HG02840 (cell line): ENCODE measurements at regions not wholly inside any gene's neighbourhood (a gene's known extent, or its start where the extent isn't known, plus 50 kb on each side); places are given as distances from the start of the nearest gene placed in this dataset.

Source experiments
- ATAC-seq: cut with Tn5 transposase; IDR thresholded peaks from one replicate; pipeline ENCODE4 v1.9.1; 2021; ENCODE audit warnings: mild to moderate bottlenecking, moderate library complexity, moderate number of reproducible peaks; ENCODE audit not compliant: unreplicated experiment, low FRiP score

DNA sequence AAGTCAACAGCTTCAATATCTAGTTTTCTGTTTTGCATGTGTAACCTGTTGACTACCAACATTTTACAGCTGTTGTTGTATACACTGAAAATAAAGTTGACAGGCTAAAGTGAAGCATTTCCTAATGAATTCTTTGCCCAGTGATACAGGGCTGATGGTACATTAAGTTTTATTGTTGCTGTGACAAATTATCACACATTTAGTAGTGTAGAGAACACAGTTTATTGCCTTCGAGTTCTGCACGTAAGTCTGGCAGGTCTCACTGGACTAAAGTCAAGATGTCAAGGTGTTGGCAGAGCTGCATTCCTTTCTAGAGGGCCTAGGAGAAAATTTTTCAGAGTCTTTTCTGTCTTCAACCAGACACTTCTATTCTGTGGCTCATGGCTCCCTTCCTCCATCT, 184.2 kb downstream of the SLITRK6 start:
- ATAC-seq = no peak

DNA sequence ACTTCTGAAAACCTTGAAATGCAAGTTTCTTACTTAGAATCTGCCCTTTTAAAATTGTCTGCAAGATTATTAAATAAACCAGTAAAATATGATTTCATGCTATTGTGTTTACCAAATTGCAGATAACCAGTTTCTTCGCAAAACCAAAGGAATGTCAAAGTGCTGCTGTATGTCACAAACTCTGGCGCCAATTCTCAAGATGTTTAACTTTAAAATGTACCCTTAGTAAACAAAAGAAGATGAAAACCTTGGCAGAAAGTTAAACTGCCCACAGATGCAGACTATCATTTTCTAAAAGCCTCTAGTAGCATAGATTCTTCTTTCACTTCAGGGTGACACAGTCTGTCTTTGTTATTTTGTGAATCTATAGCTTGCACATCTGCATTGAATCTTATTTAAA, 189.2 kb downstream of the SLITRK6 start:
- no peak for ATAC-seq

DNA sequence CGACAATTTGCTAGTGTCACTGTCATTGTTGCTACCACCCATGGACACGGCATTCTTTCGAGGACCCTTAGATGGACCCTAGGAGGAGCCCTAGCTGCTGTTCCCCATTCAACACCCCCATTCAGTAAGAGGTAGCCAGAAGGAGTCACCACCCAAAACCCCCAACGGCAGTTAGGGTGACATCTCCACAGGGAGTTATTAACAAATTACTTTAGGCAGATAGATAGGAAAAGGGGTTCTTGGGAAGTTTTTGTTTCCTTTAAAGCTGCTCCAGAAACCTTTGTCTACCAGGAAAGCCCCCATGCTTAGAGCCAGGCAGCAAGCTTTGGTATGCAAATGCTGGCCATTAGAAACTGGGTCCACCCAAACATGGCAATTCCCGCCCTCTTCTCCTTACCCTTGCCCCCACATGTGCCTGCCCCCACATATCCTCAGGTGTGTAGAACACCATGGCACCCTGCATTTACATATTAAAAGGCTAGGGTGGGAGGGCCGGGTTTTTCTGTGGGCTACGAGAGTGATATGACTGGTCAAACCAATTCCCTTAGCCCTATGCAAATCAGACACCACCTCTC, 190.9 kb downstream of the SLITRK6 start:
- ATAC-seq = no peak

DNA sequence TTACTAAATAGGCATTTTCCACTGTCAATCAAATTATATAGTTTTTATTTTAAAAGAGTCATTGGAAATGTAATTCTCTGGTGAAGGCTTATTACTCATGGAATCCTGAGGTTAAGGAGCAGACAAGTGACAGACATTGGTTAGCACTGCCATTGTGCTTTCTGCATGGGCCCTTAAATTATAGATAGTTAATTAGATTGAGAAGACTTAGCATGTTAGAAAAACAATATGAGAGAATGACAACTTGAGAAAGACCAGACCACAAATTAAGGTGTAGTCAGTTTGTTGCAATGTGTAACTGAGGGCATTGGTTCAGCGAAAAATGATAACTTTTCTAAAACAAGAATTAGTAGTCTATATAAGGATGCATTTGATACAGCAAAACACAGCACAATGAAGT, 195.5 kb downstream of the SLITRK6 start:
- ATAC-seq = no peak

DNA sequence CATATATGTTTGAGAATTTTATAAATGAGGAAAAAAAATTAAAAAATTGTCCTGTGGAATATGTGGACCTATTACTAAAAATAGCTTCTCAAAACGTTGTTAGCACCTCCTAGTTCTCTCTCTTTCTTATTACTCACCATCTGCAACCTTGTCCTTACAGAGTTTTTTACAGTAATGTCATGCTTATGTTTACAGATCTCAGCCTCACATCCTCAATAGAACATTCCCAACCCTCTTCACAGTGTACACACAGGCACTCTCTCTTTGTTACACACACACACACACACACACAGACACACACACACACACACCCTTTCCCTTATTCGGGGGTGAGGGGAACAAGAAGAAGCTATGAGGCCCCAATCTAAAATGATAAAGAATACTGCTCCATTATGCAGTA, 197.7 kb downstream of the SLITRK6 start:
- no peak for ATAC-seq

DNA sequence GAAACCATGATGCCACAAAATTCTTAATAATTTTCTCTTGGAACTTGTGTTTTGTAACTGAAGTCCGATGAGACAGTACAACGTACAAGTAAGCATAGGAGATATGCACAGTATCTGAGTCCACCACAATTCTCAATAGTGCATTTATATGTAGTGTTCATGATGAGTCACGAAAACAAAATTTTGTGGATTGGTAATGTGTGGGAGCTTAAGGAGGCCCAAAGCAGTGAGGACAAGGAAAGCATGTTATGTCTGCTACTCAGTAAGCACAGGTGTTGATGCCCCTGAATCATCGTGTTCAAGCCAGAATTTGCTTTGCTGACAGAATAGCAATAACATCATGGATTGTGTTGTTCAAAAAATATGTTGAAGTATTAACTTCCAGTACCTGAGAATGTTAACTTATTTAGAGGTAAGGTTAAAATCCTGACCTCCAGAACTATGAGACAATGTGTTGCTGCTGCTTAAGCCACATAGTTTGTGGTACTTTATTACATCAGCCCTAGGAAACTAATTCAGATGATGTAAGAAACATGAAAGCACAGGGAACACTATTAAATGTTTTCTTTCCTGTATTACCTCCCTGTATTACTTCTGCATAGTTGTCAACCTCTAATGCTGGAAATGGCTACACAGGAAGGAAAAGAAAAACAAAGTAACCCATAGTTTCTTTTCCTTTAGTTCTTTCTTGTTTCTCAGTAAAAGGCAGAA, 201.3 kb downstream of the SLITRK6 start:
- ATAC-seq = no peak

DNA sequence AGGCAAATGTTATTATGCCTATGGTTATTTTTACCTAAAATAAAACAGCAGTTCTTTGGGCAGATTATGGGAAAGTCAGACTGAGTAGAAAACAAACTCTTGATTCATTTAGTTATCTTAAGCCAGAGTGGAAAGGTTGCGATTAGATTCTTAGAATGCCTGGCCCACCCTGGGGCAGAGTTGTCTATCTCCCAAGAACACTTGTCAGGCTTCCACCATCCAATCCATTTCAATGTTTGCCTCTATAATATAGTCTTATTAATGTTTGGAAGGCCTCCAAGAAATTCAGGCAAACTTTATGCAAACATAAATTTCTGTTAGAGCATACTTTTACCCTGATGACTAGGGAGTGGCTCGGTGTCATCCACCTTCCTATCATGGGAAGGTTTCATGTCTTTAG, 207.0 kb downstream of the SLITRK6 start:
- ATAC-seq = no peak

DNA sequence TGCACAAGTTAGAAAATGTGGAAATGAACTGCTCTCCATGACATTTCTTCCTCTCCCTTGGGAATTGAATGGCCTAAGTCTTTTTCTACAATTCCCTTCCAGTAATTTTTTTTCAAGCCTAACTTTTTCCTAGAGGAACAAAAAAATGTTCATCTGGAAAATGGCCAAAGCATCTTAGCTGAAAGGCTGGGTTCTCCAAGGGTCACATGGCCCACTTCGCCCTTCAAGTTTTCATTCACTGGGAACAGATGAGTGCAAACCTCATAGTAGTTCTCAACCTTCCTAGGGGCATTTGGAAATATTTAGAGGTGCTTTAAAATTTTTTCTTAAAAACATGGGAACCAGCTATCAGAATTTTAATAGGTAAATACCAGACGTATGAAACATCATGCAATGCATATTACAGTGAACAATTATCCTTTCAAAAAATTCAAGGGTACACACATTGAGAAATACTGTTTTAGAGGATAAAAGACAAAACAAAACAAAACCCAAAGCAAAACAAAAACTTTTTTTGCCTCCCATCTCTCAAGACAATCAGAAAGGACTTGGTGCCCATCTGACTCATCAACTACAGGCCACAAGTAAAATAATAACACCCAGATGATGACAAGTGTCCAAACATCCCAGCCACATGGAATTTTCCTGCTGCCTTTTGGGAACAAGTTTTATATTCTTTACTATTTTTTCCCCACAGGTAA, 208.8 kb downstream of the SLITRK6 start:
- ATAC-seq = no peak

DNA sequence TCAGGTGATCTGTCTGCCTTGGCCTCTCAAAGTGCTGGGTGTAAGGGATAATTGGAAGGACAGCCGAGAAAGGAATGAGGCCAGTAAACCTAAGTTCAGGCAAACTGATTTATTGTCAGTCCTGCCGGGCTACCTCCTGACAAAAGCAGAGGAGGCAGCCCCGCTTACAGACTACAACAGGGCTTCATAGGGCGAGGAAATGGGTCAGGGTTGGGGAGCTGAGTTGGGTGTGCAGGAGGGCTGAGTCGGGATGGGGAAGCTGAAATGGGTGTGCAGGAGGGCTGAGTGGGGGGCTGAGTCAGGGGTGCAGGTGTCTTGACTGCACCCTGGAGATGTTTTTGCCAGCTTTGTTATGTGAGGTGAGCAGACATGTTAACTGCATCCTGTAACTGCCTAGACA, 210.2 kb downstream of the SLITRK6 start:
- no peak for ATAC-seq

DNA sequence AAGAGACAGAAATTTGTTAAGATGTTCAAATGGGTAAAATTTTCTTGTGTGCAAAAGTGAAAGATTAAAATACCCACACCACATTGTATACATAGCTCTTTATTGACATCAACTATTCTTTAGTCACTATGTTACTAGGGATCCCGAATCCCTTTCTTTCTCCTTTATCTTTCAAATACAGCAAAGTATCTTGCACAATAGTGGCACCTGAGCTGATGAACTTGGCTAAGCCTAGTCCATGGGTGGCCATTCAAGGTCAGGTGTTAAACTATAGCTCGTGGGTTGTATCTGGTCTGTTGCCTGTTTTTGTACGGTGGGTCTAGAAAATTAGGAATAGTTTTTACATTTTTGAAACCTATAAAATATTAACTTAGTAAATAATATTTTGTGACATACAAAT, 210.9 kb downstream of the SLITRK6 start:
- ATAC-seq = no peak

DNA sequence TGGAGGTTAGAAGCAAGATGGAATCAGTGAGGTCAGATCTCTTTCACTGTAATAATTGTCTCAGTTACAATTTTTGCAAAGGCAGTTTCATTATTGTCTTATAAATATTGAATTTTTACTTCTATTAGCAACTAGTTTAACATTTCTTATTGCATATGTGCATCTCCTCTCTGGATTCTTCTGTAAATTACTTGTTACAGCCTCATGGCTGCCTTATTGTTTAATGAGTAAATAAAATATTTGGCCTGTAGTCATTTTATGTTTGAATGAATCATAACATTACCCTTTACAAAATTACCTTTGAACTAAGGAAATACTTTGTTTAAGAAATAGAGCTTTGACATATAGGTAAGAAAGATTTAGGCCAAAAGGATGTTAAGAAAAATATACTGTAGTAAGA, 212.4 kb downstream of the SLITRK6 start:
- no peak for ATAC-seq

DNA sequence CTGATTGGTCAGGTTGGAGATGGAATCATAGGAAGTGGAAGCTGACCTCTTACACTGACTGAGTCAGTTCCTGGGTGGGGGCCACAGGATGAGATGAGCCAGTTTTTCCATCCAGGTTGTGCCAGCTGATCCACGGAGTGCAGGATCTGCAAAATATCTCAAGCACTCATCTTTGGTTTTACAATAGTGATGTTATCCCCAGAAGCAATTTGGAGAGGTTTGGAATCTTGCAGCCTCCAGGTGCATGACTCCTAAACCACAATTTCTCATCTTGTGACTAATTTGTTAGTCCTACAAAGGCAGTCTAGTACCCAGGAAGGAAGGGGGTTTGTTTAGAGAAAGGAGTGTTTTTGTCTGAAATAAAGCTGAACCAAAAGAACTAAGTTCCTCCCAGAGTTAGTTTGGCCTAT, 212.8 kb downstream of the SLITRK6 start:
- no peak for ATAC-seq

DNA sequence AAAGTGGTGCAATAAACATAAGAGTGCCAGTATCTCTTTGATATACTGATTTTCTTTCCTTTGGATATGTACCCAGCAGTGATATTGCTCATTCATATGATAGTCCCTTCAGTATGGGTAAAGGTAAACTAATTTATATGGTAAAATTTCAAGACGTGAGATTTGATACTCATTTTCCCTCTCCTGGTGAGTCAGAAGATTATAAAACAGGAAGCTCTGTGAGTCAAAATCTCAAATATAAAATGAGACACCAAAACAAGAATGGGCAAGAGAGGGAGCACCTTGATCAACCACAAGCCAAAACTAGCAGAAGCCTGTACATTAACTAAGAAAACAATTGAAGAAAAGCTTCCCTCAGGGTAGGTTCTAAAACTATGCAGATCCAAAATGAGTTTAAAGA, 216.3 kb downstream of the SLITRK6 start:
- ATAC-seq = no peak

DNA sequence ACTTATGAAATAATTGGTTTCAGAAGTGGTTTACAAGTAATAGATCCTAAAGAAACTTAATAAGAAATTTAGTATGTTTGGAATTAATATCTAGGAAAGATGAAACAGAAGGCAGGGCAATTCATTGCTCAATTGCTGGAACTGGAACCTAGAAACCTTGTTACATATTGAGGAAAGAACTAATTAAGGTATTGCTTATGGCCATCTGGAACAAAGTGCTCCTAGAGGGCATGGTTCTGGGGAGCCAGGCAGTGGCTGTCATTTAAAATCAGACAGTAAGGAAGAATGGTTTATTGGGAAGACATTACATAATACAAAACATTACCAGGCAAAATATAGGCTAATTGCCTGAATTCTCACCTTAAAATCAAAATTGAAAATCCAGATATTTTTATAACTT, 224.1 kb downstream of the SLITRK6 start:
- no peak for ATAC-seq

DNA sequence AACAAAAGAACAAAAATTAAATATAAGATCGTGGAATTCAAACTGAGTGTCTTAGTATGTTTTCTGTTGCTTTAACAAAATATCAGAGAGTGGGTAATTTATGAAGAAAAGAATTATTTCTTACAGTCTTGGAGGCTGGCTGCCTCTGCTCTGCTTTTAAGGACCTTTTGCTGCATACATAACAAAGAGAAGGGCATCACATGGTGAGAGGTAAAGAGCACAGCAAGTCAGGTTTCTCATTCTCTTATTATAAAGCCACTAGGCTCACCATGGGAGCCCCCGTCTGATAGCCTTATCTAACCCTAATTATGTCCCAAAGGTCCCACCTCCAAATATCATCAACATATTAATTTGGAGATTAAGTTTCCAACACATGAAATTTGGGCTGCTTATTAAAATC, 231.3 kb downstream of the SLITRK6 start:
- ATAC-seq = no peak

DNA sequence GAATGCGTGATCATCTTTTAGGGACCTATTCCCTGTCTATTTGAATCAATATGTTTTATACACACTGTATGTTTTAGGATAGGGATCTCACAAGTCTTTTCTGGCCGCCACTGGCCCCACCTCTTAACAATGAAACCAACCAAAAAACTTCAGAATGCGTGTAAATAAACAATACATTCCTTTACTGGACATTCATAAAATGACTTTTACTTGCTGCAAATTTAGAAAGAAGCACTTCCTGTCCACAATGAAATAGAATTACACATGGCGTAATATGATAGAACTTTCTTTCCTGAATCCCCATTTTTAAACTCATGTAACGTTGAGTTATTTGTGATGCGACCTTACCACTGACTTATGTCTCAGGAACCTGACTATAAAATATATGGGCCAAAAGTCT, 233.6 kb downstream of the SLITRK6 start:
- no peak for ATAC-seq

DNA sequence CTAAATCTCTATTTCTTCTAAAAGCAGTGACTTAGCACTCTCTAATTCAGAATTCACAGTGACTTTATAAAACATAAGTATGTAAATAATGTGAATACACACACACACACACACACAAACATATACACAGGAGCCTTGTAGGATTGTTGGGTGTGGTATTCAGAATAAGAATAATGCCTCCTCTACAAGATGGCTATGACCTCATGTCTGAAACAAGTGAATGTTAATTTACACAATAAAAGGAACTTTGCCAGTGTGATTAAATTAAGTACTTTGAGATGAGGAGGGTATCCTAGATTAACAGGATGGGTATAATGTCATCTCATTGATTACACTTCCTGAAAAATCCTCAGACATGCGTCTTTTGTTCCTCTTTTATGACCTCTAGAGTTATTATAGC, 234.6 kb downstream of the SLITRK6 start:
- ATAC-seq = no peak

DNA sequence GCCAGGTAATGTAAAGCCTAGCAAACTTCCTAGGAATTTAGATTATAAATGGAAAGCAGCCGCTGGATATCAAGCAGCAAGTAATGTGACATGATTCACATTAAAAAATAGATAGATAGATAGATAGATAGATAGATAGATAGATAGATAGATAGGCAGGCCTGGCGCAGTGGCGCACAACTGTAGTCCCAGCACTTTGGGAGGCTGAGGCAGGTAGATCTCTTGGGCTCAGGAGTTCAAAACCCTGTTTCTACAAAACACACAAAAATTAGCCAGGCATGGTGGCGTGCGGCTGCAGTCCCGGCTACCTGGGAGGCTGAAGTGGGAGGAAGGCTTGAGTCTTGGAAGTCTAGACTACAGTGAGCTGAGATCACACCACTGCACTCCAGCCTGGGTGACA, 236.9 kb downstream of the SLITRK6 start:
- ATAC-seq = no peak

DNA sequence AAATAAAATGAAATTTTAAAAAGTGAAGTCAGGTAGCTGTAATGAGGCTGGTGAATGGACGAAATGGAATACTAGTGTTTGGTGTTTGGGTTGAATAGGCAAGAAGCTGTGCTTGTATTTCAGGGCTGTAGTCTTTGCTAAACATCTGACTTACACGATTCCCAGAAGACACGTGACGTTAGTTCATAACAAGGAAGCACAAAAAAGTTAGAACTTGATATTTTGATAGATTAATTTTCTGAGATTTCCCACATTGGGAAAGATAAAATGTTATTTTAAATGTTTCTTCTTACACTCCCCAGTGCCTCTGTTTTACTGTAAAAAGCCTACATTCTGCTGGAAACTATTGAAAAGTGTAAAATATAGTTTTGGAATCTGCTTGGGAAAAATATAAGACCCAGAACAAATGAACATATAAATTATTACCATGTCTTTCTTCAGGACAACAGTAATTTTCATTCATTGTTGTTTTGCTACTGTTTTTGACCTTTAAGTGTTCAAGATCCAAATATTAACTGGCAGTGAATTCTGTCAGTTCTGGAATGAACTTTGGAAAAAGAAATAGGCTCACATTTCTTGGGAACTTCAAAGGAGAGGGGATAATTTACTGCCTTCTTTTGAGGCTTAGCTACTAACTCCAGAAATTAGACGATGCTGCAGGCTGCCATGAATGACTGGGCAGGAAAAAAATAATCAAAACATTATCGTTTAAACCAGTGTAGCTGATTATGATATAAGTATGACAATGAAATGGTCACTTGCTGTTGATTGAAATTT, 241.3 kb downstream of the SLITRK6 start:
- no peak for ATAC-seq

DNA sequence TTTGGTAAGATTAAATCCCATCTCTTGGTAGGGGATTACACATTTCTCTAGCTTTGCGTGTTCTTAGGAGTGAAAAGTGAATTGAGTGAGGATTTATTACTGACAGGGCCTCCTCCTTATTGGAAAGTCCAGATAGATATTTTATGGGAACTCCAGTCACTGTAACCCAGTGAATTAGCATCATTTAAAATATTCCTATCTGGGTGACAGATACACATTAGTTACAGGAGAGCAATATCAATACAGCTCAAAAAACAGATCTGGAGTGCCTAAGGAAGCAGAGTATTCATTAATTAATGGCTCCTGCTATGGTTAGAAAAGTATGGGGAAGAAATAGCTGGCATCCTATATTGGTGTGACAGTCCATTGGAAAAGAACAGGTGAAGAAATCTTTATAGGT, 248.2 kb downstream of the SLITRK6 start:
- ATAC-seq = no peak

DNA sequence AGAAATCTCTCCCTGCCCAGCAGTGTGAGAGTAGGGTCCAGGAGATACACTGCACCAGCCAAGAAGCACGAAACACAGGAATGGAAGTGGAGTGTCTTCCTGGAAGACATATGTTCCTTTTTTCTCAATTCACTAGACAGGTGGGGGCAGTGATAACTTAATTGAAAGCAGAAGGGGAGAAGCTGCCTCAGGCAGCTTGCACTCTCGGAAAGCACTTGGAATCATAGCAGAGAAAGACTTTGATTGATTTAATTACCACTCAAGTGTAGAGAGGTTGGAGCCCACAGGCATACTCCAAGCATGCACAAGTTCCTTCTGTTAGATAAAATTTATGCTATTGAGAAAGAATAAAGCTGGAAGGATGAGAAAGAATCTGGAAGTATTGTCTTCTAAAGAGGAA, 249.4 kb downstream of the SLITRK6 start:
- no peak for ATAC-seq
